Bone marrow (tissue), 2 donors: ENCODE measurements at regions not wholly inside any gene's neighbourhood (a gene's known extent, or its start where the extent isn't known, plus 50 kb on each side); places are given as distances from the start of the nearest gene placed in this dataset.
"Not testable (repeated sequence)": the region's sequence is repeated elsewhere in the genome, so short reads cannot be mapped to it uniquely, and the experiment has no call there.

Experiments
- DNase-seq, 2 donors: peaks; one replicate each; lab custom pipeline; 2025; lab: John Stamatoyannopoulos, UW

DNA sequence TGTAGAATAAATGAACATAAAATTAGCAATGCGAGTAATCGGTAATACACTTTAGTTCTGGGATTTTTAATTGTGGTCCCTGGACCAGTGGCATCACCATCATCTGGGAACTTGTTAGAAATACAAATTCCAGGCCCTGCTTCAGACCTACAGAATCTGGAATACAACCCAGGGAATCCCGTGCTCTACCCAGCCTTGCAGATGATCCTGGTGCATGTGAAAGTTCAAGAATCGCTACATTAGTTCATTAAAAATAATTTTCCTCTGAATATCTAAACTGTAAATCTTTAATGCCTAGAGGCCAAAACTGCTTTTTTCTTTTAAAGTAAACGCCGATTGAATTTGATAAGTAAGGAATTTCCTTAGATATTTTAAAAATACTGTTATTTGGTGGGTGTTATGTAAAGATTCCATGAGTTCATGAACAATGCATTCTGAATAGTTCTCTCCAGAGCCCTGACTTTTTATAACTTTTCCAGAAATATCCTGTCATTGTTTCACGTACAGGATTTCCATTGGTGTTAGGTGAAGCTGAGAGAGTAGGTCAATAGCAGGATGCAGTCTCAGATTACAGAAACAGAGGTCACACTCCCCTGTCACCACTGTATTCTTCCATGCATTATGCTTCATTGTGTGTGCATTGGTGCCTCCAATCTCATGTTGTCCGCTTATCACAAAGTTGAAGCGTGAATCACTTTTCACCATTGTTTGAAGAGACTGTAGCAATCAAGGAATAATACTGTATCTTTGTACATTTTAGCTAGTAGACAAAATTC lies 596.5 kb upstream of the KLF12 start:
- DNase-seq: no peak

DNA sequence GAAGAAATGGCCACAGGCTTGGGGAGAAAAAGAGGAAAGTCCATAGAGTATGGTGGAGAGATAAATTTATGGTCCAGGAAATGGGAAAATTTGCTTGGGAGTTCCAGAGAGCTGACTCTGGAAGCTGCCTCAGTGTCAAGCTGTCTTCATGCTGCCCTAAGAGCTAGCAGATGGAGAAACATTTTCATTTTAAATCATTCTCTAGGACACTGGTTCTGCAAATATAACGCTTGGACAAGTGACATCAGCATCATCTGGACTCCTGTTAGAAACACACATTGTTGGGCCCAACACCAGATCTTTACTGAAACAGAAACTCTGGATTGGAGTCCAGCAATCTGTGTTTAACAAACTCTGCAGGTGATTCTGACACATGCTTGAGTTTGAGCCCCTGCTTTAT lies 592.0 kb upstream of the KLF12 start:
- no peak for DNase-seq

DNA sequence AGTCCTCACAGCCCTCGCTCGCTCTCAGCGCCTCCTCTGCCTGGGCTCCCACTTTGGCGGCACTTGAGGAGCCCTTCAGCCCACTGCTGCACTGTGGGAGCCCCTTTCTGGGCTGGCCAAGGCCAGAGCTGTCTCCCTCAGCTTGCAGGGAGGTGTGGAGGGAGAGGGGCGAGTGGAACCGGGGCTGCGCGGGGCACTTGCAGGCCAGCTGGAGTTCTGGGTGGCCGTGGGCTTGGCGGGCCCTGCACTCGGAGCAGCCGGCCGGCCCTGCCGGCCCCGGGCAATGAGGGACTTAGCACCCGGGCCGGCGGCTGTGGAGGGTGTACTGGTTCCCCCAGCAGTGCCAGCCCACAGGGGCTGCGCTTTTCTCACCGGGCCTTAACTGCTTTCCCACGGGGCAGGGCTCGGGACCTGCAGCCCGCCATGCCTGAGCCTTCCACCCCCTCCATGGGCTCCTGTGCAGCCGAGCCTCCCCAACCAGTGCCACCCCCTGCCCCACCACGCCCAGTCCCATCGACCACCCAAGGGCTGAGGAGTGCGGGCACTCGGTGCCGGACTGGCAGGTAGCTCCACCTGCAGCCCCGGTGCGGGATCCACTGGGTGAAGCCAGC lies 584.1 kb upstream of the KLF12 start:
- not testable (repeated sequence) for DNase-seq

DNA sequence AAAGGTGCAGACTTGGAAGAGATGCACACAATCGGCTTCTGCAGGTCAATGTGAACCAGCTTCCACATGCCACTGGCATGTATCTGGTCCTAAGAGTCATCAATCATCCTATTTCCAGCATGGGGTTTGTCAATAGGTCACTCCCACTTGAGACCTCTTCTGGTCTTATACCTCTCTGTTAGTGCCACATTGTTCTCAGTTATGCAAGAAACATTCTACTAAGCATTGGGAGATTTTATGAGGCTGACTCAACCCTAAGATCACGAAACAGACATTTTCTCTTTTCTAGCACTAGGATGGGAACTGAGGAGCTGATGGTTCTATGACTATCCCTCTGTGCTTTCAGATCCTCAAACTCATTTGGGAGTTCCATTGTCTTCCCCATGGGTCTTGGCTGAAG lies 581.5 kb upstream of the KLF12 start:
- no peak for DNase-seq

DNA sequence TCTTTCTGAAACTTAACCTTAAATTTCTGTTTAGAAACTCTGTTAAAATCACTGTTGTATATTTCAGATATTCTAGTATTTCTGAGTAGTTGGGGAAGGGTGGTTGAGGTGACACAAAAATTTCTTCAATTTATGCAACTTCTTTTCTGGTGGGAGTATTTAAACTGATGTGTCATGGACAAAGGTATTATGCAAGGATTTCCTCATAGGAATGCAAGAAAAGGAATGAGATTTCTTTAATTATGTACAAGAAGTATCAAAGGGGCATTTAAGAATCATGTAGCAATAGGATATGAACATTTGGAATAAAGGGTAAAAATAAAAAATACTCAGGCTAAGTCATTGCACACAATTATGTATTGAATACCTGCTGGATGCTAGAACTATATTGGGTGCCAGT lies 575.8 kb upstream of the KLF12 start:
- DNase-seq: no peak

DNA sequence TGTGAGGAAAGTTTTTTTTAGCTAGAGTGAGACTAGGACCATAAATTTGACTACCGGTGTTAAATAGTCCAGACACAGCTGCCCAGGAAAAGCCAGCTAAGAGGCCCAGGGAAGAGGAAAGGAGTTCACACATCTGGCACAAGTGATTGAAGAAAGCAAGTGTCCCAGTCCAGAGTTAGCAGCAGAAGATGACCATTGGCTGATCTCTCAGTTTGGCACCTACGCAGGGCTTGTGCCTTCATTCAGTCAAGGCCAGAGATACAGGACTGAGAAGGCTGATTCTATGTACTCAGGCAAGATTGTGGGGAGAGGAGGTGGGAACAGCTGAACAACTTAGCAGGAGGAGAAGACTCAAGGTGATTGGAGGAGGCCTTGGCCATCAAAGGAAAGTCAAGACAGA lies 575.0 kb upstream of the KLF12 start:
- DNase-seq: no peak

DNA sequence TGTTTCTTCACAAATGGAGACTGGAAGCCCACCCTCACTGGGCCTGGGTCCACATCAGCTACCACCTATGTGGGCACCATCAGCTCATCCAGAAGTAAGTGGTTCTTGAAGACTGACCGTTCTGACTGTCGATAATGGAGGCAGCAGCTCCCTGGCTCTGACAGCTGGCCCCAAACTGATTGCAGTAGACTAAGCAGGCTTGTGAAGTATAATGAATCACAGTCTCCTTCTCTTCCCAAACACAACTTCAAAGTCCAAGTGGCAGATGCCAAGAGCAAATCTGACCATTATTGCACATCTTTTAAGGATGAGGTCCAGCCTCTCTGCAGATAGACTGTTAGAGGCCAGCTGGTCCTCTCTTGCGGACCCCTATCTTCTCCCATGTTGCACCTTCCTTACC lies 574.4 kb upstream of the KLF12 start:
- DNase-seq: no peak

DNA sequence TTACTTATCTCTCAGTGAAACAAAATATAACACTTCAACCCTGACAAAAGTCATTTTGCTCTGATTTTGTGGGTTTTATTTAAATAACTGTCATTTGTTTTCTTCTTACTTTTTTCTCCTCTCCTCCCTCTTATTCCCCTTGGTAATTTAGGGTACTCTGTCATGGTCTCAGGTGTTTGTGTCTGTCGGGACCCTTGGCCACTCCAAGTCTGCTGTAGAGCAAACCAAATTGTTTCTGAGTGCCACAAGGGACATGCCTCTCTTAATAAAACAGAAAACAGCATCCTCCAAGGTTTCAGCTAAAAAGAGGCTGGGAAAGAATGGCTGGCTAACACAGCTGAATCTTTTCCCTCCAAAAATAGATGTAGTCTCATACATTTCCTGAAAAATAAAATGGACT lies 573.1 kb upstream of the KLF12 start:
- DNase-seq: no peak

DNA sequence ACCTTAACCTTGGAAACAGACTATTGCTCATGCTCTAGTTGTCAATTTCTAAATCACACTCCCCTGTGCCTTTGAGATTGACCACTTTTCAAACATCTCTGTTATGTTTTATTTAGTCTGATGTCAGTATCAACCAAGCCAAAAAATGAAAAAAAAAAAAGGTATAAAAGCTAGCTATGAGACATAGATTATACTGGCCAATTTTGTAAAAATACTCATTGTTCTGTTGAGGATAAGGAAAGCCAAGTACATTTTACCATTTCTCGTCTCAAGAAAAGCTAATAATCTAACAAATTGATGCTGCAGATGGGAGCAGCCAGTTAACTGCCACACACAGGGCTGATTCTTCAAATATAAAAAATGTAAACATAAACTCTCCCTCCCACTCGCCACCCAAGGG lies 572.6 kb upstream of the KLF12 start:
- no peak for DNase-seq

DNA sequence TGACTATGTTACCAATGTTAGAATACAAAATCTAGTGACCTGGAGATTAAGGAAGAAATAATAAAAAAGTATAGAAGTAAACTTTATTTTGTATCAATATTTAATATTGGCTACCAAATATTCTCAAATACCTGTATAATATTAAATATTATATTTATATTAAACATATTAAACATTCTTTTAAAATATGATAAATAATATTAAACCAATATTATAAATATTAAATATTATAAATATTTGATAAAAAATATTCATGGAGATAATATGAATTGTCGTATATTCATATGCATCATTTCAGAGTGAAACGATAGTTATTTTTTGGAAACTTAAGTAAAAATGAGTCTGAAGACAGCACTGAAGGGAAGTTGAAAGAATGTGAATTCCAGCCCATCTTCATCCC lies 571.2 kb upstream of the KLF12 start:
- DNase-seq: no peak

DNA sequence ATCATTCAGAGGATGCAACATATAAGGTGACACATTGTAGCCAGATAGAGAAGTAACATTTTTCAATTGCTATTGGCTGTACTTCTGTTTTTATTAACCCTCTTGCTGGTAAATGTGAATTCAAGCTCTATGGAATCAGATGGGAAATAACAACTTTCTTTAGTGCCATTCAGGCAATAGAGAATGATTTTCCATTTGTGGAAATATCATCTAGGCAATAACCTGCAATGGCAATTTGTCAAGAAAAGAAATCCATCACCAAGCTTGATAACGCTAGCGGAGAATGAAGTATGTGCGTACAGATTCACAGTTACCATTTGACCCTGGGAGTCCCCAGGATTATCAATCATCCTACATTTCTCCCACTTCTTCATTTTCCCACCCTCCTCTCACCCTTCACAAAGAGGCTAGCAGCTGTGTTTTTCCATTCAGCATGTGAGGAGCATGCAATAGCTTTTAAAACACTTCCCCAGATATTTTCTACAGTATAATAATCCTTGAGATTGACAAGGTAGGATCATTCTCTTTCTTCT lies 569.7 kb upstream of the KLF12 start:
- DNase-seq: no peak

DNA sequence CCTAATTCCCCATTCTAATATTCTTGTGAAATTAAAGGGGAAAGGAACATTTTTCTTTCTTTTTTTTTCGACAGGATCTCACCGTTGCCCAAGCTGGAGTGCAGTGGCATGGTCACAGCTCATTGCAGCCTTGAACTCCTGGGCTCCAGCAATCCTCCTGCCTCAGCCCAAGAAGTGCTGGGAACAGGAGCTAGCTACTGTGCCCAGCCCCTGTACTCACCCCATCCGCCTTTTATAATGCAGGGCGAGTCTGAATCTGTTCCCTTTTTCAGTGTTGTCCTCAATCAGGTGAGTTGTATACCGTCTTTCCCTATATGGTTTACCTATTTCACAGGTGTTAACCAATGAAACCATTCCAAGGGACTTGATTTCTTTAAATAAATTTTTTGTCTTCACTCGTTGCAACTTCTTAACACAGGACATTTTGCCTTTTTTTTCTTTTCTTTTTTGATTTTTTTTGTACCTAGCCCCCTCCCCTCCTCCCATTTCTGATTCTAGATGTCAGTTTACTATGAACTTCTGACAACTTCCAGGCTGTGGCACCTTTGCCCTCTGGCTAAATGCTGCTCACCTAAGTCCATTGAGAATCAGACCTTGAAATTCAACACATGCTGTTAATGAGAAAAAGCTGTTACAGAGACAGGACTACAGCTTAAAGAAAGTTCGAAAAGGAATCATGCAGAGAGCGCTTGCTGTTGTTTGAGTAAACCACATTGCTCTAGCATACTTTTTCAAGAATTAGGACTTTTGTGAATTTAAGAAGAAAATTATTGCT lies 562.1 kb upstream of the KLF12 start:
- DNase-seq: no peak

DNA sequence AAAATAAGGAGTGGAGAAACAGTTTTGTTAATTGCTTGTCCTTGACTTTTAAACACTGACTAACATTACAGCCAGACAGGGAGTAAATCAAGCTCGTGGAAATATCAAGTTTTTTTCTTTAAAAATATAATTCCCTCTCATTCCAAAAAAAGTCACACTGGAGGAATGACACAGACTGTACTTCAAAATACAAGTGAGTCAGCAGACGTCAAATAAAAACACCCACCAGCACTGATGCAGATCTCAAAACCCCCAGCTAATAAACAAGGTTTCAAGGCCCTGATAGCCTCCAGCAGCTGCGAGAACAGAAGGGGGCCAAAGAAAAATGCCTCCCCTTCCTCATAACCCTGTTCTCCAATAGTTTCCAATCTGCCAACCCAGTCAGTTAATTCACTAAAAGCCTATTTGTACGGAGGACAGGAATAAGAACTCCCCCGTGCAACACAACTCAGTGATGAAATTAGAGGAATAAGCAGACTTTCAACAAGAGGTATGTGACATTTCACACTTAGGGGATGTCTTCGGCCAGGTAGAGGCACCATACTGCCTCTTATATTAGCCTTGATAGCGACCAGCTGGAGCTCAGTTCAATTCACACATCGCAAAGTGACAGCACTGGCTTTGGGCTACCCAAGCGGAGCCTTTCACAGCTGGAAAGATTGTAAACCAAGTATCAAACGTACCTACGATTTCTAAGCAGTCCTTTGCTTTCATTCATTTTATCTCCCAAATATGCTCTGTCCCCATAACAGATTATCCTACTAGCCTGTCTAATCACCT lies 561.0 kb upstream of the KLF12 start:
- DNase-seq: no peak

DNA sequence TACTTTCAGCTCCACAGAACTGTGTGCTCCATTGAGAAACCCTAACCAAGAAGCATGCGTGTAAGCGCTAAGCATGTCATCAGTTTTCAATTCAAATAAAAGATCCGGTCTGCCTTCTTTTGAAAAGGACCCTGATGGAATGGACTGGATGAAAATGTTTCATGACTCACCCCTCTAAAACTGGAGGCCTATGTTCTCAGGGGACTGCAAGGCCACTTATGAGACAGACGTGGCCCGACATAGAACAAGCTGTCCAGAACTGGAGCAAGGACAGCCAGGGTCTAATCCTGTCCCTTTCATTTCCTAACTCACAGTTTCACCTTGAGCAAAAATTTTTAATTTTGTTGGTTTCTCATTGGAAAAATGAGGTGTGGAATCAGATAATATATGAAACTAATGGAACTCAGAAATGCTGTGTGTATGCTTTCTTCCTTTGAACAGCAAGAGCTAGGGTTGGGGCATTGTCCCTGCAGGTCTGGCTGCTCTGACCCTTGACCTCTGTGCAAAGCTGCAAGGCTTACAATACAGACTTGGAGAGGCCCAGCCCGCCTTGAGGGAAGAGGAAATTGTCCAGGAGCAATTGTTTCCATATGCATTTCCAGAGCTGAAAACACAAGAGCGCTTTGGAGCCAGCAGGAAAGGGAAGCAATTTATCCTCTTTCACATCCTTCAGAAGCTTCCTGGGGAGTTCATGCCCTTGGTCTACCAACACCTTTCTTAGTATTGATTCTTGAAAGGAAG lies 553.4 kb upstream of the KLF12 start:
- DNase-seq: no peak

DNA sequence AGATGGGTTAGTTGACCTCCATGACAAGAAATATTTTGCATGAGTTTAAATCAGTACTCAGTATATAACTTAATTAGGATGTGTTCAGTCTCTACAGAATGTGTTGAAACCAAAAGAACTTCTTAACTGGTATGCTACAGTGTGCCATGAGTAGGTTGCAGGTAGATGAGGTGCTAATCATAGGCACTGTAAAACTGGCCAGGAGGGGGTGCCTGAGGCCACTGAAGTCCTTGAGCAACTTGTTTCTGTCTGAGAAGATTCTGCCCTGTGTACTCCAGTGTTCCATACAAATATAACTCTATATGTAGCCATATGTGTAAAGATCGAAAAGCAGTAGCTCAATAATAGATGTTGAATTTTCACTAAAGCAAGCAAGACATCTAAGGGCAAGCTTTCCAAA lies 549.2 kb upstream of the KLF12 start:
- DNase-seq: no peak

DNA sequence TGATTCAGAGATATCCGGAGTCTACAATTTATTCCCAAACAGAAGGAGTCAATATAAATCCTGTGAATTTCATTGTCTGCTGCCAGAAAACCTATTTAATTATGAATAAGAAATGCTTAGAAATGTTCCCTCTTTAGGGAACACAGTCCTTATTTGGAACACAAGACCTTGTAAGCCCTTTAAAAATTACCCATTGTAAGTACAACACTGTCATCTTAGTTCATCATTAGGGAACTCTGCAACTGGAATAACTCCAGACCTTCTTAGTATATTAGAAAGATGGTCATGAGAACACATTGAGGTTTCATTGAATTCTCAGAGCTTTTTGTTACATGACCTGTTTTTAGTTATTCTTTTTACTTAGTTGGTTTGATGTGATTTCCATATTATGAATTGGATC lies 548.5 kb upstream of the KLF12 start:
- no peak for DNase-seq

DNA sequence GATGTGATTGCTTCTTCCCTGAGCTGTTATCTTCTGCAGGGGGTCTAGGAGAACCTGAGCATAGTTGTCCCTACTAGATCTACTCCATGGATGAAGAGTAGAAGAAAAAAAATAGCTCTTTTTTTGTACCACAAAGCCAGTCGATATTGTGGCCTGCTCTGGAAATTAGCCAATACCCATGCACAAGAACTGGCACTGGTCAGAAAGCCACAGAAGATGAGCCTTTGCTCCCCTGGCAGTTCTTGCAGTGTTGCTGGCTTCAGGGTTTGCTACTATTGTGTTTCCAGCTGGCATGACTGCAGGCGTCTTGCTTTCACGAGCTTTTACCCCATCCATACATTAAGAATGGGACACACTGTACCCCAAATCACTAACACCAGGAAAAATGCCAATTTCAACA lies 547.7 kb upstream of the KLF12 start:
- DNase-seq: no peak

DNA sequence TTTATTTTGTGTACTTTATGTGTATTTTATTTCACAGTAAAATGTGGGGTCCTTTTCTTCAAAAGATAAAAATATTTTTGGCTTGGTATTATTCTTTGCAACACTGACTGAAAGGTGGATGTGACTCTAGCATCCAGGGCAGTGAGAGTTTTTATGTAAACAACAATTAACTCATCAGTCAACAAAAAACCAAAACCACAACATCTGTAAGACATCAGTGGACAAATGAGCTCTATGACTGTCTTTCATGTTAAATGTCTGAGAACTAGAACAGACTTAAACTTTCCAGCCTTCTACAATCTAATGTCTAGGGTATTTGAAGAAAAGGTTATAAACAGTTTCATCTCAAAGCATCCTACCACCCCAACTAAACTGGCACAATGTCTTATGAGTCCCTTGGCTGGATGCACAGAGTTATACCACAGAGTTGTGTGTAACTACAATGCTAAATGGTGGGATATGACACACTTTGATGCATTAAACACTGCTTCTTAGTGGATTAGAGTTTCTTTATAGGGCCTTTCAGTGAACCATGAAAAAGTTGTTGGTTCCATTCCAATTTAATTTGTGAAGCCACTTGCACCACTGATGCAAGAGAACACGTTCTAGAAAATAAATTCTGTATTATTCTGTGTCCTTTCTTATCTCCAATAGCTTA lies 544.2 kb upstream of the KLF12 start:
- no peak for DNase-seq

DNA sequence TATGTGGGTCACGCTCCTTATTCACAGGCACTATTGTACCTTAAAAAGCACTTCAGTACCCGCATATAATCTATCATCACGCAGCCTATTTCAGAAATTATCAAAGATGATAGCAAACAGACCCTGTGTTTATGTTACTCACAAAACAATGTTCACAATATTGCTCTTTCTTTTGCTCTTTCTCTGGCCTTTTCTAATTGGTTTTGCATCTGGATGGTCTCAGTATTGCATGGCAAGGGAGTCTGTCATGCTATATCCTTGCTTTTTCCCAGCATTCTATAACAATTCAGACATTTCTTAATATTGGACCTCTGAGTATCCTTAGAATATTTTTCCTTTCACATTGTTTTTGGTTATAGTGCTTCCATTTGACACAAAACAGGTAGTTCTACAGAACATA lies 541.8 kb upstream of the KLF12 start:
- no peak for DNase-seq

DNA sequence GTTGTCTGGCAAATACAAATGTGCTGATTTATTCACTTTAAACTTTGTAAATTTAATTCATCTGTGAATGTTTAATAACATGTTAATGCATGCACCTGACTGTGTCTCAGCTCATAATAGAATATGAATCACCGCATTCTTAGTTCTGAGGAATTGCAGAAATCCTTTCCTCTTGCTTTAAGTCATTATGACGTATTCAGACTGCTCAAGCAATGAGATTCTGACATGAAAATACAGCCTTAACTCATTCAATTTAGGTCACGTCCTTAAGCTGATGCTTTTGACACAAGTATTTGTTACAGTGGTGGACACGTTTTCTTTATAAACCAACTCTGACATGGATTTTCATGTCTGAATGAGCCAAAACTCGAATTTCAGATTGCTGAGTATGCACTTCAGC lies 541.0 kb upstream of the KLF12 start:
- no peak for DNase-seq

DNA sequence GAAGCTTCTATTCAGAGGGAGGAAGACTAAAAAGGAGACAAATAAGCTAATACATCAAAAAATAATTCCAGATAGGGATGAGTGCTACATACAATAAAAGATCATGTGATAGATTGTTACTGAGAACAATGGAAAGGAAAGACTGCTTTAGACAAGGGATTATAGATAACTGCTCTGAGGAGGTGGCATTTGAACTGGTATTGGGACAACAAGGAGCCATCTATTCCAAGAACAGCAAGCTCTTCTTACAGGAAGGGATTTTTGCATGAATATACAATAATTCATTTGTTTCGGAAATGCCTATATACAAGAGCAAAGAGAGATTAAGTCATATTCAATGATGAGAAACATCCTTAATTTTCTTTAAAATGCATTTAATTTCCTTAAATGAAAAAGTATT lies 540.5 kb upstream of the KLF12 start:
- no peak for DNase-seq
